ENCODE measurements at regions not wholly inside any gene's neighbourhood (a gene's known extent, or its start where the extent isn't known, plus 50 kb on each side); places are given as distances from the start of the nearest gene placed in this dataset.

DNA sequence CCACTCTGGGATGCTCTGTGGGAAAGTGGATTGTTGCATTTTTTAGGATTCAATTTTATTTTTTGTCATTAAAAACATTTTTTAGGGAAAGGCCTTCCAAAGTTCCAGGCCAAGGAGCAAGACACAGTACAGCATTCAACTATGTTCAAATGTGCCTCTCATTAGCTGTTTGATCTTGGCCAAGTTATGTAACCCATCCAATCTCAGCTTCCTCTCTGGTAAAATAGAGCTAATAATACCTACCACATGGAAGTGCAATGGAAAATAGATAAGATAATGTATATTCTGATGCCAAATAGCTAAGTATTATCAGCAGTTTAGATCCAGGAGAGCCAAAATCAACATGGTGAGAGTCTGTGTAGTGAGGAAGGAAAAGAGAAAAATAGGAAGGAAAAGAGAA is 220.3 kb upstream of the SESN3 start:
- ATAC-seq (peak; percentile 38), DNase-seq (ENCODE audit: low spot score) (no peak)

DNA sequence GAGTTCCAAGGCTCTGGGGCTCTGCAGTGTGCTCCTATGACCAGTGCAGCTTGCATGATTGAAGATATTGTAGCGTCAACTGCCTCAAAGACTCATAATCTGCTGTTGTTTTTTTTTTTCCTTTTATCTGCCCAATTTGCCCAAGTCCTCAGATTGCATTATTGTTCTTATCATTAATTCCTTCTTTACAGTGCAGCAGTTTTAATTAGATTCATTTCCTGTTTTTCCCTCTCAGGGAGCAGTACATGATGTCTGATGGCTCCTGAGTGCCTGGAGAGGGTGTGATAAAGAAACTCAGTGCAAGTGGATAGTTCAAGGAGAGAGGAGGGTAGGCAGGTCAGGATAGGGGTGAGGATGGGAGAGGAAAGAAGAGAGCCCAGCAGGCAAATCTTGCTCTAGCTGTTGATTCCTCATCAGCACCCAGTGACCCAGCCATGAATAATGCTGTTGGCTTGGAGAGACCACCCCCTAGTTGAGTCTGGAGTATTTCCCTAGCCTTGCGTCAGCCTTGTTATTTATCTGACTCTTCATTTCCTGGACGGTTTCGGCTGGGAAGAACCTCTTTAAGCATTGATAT is 219.6 kb upstream of the SESN3 start:
- DNase-seq (ENCODE audit: low spot score) (no peak), ATAC-seq (peak; percentile 60)

DNA sequence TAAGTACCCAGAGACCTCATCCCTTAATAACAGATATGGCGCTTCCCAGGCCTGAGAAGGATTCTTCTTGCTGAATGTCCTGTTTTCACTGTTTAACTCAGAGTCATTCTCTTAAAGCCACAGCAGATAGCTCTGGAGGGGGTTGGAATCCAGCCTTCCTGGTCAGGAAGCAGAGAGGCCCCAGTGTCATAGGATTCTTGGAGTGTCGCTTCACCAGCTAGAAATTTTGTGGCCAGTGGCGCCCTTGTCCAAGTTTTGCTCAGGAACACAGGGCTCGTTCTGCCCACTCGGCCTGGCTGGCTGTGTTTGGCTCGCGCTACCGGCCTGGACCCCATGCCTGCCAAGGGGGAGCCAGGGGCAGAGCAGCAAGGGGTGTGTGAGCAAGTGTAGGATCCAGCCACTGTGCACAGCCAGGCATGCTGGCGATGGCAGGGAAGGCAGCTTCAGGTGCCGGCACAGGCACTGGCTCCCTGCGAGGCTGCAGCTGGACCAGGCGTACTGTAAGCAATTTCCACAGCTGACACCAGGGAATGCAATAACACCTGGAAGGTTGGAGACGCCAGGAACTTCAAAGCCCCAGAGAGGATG is 214.8 kb upstream of the SESN3 start:
- DNase-seq (ENCODE audit: low spot score): no peak
- no peak for ATAC-seq

DNA sequence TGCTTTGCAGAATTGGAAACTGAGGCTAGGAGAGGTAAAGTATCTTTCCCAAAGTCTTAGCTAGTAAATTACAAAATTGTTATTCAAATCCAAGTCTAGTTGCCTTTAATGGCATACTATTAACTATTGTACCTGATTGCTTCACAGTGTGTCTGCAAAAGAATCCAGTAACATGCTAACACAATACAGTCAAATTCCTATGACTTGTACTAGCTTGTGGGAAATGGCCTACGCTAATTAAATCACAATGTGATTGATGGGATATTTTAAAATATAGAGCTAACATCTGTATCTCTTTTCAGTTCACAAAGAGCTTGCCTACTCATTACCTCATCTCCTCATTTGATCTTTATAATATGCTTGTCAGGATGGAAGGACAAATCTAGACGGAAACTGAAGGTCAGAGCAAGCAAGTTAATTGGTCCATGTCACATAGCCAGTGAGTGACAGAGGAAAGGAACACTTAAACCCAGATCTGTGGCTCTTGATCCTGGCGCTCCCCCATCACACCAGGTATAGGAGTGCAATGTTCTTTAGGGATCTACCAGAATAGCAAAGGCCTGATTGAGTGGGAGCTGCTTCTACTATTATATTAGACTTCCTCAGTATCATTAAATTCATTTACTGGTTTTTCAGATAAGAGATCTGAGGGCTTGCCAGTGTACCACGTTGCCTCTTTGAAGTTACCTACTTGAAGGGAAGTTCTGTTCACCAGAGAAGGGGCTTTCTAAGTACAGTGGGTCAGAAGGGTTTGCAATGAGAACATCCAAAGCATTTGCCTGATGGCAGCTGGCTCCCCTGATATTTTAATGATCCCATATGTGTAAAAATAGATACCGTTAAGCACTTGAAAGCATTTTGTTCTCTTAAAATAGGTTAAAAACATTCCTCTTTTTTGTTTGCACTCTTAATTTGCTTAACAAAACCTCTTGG is 213.6 kb upstream of the SESN3 start:
- ATAC-seq (no peak), DNase-seq (ENCODE audit: low spot score) (no peak)

DNA sequence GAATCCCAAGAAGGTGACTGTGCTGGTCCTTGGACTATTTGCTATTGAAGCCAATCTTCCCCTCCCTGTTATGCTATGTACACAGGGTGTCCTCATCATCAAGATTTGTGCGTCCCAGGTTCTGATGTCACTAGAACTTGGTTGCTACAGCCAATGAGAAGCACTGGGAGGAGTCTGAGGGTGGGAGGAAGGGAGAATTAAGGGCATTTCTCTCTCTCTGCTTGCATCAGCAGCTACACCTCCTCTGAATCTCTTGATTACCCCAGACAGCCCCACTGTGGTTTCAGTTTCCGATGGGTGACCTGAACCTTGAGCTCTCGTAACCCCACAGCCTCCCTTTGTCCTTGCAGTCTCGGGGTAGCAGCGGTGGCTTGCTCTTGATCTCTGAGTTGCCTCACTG is 212.4 kb upstream of the SESN3 start:
- ATAC-seq (no peak), DNase-seq (ENCODE audit: low spot score) (no peak)

DNA sequence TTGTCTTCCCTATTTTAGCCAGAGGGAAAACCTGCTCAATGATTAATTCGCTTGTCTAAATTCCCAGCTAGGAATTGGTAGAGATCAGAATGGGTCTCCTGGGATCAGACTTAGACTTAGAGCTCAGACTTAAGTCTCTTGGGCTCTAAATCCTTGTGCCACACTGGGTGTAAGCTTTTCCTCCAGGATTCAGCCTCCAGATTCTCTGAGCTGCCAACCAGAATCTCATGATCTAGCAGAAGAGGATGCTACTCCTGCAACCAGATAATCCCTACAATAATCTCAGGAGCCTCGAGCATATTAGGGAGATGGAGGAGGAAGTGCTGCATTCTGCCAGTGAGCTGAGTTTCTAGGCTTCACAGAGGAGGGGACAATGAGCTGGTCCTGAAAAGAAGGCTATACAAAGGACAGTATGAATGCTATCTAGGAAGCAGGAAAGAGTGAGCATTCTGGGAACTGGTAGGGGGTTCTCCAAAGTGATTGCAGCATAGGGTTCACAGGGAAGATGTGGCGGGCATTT is 211.6 kb upstream of the SESN3 start:
- ATAC-seq (no peak), DNase-seq (ENCODE audit: low spot score) (no peak)

DNA sequence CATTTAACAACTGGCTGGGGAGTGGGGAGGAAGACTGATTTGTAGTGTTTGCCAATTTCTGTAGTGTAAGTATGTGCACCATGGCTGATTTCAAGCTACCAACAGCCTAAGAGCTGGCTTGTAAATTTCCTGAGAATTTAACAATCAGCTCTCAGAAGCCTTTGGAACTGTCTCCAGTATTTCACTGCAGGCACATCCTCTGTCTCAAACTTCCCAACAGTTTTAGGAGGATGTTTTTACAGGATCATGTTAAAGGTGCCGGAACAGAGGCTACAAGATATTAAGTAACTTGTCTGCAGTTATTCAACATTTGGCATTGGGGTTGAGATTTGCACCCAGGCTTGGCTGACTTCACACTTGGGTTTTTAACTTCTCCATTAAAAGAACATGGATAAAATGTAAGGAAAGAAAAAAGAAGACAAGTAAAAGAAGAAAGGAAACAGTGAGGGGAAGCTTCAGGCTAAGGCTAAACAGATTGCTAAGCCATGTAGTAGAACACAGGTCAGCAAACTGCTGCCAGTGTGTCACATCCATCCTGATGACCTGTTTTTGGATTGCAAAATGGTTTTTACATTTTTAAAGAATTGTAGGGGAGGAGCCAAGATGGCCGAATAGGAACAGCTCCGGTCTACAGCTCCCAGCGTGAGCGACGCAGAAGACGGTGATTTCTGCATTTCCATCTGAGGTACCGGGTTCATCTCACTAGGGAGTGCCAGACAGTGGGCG is 204.8 kb upstream of the SESN3 start:
- no peak for ATAC-seq
- DNase-seq (ENCODE audit: low spot score): no peak

DNA sequence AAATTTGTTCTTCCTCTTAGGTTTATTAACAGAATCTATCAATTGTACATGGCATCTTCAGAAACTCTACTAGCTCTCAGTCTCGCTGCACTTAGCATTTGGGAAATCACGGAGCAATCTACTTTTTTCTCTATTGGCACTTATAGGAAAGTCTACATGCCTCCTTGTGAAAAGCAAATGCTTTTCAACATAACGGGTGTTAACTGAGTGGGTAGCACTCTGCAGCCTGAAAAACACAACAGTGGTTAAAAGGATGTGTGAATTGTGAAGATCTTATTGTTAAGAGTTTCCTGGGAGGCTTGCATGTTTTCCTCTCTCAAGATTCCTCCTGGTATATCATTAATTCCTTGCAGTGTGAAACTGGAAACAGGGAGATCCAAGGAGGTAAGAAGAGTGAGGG is 204.2 kb upstream of the SESN3 start:
- DNase-seq (ENCODE audit: low spot score) (no peak), ATAC-seq (no peak)

DNA sequence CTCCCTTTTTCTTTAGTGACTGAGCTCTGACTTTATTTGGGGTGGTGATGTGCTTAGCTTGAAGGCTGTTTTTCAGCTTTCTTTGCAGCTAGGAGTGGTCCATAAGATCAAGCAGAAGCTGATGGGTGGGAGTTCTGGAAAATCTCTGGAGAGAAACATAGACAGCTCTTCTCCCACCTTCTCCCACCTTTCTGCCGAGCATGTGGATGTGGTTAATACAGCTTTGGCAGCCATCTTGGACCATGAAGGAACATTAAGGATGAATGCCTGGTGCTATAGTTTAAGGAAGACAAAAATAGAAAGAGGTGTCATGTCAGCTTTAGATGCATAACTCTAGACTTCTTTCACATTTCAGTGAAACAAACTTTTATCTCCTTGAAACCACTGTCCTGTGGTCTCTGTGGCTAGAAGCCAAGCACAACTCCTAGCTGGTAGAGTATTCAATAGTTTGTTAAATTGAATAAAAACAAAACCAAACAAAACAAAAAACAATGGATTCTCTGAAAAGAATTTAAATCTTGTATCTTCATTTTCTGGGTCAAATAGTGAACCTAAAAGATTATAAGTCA is 203.6 kb upstream of the SESN3 start:
- no peak for ATAC-seq
- DNase-seq (ENCODE audit: low spot score): no peak

DNA sequence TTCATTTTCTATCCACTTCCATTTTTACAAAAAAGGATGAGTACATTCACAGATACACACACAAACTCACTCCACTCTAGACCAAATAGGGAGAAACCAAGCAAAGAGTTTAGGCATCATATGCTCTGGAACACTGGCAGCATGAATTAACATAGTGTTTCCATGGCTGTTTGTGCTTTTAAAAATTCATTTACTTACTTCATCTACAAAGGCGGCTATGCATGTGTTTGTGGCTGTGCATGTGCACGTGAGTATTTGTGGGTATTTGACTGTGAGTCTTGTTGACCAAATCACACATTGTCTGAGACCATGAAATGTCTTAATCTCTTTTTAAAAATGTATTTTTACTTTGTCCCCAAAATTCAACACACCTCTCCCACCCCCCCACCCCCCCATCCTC is 203.0 kb upstream of the SESN3 start:
- DNase-seq (ENCODE audit: low spot score): no peak
- no peak for ATAC-seq

DNA sequence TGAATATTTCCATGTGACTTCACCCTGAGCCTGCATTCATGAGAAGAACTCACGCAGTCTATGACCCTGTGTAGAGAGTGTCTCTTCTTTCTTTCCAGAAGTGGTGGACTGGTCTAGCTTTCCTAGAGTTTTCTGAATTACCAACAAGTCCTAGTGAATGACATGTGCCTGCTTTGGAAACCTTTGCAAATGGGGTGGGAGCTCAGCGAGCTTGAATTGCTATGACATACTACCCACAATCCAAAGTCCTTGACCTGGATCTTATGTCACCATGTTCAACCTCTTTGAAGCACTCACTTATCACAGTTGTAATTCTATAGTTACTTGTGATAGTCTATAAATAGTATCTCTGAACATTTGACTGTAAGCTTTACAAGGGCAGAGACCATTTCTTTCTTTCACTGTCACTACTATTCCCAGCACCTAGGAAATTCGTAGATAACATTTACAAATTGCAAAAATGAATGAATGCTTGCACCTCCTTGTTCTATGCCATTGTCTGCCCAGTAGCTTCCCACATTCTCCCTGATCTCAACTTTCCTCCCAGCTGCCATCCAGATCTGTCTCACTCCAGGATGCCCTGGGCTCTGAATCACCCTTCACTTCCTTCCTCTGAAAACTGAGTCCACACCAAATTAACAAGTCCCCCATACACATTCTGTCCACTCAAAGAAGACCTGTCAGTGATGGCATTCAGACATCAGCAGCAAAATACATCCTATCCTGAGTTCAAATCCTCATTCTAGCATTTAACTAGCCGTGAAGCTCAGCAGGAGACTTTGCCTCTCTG is 201.9 kb upstream of the SESN3 start:
- ATAC-seq: no peak

DNA sequence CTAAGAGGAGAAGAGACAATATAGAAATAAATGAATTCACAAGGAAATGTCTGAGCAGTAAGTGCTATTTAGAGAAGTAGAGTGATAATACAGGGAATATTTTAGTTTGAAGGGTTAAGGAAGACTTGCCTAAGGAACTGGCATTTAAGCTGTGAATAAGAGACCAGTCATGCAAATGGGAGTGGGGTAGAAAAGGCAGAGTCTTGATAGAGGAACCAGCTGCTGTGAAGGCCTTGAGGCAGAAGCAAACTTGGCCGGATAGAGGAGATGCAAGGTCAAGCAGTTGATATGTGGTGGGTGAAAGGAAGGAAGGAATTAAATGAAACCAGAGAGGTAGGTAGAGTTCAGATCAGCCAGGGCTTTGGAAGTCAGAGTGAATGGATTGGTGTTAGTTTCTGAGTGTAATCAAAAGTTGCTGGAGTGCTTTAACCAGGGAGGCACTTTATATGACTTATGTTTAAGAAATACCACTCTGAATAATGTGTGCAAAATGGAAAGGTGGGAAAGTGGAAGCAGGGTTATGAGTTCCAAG is 198.4 kb upstream of the SESN3 start:
- ATAC-seq: no peak
- no peak for DNase-seq (ENCODE audit: low spot score)

More for the DNA sequence above, 201.9 kb upstream of the SESN3 start:
- no peak for DNase-seq (ENCODE audit: low spot score)

DNA sequence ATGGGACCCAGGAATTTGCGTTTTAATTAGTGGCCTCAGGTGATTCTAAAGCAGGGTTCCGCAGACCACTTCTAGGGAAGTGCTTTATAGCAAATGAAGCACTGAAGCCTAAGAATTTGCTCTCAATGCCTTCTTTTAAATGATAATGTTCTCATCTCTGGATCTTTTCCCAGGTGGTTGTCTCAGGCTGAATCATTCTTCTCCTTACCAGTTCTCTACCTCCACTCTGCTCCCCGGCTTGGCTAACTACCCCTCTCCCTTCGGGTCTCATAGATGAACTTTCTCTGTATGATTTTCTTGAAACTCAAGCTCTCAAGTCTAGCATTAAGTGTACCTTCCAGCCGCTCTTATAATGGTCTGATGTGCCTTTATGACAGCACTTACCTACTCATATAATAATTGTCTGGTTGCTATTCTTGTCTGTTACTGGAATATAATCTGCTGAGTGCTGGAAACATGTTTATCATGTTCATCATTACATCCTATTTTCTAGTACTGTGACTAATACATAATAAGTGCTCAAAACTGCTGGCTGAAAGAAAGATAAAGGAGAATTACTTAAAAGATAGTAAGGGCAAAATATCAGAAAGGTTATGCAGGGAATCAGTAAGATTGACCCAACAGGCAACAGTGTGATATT is 195.9 kb upstream of the SESN3 start:
- DNase-seq (ENCODE audit: low spot score) (no peak), ATAC-seq (no peak)

DNA sequence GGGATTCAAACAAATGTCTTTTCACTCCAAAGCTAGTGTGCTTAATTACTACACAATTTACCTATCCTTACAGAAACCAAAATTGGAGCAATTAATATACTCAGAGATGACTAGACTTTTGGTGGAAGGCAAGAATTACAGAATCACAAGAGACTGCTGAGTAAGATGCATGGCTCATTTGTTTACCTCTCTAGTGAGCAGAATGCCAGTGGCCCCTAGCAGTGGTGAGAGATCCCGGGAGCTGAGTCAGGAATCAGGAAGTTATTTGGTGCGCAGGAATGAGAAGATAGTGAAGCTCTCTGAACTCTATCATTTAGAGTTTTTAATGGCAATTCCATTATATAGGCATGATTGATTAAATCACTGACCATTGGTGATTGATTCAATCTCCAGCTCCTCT is 188.9 kb upstream of the SESN3 start:
- no peak for ATAC-seq
- DNase-seq (ENCODE audit: low spot score): no peak

DNA sequence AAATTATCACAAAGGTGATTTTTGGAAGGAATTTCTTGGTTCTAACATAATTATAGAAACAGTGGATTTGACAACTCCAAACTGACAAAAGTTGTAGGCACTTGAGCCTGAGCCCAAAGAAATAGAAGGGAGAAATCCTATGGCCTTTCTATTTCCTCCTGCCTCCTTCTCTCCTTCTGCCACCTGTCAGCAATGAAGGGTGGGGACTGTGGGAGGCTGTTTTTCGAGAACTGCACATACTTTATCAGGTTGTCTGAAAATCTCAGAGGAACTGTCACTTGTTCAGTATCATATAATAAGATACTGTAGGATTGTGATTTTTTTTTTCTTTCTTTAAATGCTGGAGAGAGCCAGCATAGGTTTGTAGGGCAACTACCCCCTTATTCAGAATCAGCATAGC is 187.9 kb upstream of the SESN3 start:
- DNase-seq (ENCODE audit: low spot score): no peak
- no peak for ATAC-seq

DNA sequence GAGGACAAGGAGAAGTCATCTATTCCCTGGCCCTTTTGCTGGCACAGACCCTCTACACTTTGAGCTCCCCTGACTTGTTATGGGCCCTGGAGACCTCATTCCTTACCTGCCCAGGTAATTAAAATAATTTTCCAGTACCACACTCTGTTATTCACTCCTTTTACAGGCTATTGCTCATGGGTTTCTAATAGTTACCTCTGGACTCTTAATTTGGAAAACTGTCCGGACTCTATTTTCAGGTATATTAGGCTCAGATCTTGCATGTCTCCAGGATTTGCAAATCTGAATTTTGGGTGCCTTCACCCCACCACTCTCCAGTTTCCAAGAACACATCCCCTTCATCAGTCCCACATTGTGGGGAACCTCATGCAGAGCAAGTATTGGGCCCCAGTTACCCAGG is 186.8 kb upstream of the SESN3 start:
- no peak for DNase-seq (ENCODE audit: low spot score)
- no peak for ATAC-seq

DNA sequence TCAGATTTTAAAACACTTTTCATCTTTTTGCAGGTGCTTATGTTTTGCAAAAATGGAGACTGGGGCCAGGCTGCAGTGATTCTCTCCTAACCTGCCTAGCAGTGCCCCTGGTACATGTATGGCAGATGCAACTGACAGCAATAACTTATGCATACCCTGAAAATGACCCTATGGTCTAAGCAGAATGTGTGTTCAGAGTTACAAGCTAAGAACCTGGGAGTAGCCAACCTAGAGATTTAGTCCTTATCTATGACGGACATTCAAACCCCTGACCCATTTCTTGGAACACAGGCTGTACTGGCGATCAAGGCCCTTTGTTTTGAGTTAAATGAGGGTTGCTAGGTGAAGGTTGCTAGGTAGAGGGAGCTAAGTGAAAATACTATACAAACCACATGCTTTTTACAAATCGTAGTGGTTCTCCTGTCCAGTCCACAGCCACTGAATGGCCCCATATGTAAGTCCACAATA is 184.9 kb upstream of the SESN3 start:
- DNase-seq (ENCODE audit: low spot score) (no peak), ATAC-seq (no peak)

DNA sequence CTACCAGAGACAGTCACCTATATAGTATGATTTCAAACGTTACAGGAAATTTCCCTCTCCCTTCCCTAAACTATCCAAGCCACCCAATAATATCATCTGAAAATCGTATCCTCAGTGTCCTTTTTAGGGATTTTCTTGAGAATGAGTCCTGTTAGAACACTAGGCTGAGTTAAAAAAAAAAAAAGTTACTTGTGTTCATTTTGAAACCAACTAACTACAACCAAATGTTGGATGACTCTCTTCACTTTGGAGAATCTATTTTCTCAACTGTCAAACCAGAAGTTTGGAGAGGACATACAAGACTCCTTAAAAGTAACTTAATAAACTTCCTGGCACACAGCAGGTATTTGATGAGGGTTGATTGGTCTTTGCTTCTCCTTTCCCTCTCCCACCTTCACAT is 183.2 kb upstream of the SESN3 start:
- no peak for ATAC-seq
- no peak for DNase-seq (ENCODE audit: low spot score)

DNA sequence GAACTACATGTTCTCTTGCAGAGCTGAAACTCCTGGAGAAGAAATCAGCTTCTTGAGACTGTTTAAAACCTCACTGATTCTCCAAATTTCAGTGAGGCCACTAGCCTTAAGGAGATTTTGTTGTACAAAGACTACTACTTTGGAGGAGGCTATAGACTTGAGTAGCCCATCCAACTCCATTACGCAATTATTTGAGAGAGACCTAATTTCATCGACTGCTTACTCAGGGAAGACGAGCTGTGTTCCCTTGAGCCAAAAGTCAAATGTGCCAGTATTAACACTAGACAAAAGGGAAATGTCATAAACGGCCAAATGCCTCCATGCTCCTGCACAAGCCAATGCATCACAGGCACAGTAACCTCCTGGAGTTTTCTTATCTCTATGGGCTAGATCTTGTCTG is 182.8 kb upstream of the SESN3 start:
- ATAC-seq (no peak), DNase-seq (ENCODE audit: low spot score) (no peak)

All from left lobe of liver (tissue), 2 donors.